ENCODE measurements at regions not wholly inside any gene's neighbourhood (a gene's known extent, or its start where the extent isn't known, plus 50 kb on each side); places are given as distances from the start of the nearest gene placed in this dataset.

DNA sequence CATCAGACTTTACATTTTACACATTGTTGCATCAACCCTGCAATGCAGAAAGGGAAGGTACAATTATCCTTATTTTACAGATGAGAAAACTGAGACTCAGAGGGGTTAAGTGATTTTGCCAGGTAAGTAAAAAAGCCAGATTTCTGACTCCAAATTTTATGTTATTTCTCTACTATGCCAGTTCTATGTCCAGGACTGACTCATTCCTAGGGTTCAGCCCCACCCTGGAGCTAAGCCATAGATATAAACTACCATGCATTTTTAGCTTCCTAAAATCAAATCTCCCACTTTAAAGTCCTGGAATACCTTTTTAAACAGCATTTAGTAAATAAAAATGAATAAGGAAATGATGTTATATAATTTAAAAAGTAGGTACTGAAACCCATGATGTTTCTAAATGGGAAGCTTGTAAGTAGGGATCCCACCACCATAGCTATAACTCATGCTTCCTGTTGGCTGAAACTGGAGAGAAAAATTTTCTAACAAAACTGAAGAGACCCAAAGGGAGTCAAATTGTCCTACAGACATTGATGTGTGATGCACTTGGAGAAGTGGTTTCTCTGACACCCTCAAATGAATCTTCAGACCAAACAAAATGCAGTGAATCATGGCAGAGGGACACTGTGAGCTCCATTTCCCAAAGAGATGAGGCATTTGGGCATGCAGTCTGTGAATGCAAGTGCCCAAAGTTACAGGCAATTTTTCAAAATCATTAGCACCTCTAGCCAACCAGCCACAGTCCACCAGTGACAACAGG is 301.7 kb upstream of the UMPS start:
- Histone ChIP-seq H3K4me1 (ENCODE audit: control insufficient read depth in 1 of 2, insufficient read depth in 2 of 2, low read length in 2 of 2) (no peaks in the 10 kb centered on the region), H3K27ac (ENCODE audit: low read depth in 1 of 2, low read length in 2 of 2) (no peak overlapping the region), H3K9ac (ENCODE audit: insufficient read depth, low read length, poor library complexity, severe bottlenecking) (no peak overlapping the region), H3K4me3 (replicated peaks in 1 of 3; ENCODE audit: low read depth in 2 of 3, low read length in 3 of 3) (no peak overlapping the region), H4K20me1 (ENCODE audit: insufficient read depth, low read length) (no peaks in the 10 kb centered on the region), H3K27me3 (ENCODE audit: control insufficient read depth in 2 of 2, insufficient read depth in 2 of 2, low read length in 2 of 2) (no peaks in the 10 kb centered on the region), H3K79me2 (ENCODE audit: insufficient read depth, low read length) (no peaks in the 10 kb centered on the region), H2AFZ (ENCODE audit: insufficient read depth, low read depth, low read length, poor library complexity, severe bottlenecking) (peak overlapping the region; percentile 15), H3K9me3 (replicated peaks in 1 of 2; ENCODE audit: control insufficient read depth in 1 of 2, insufficient read depth in 1 of 2, low read length in 2 of 2) (no peaks in the 10 kb centered on the region), H3K36me3 (replicated peaks in 1 of 2; ENCODE audit: control insufficient read depth in 1 of 2, insufficient read depth in 2 of 2, low read length in 2 of 2) (no peaks in the 10 kb centered on the region), H3K4me2 (replicated peaks; ENCODE audit: extremely low read depth, low read length, poor library complexity, severe bottlenecking) (no peak overlapping the region)
- Mint-ChIP-seq H3K27ac (no peak overlapping the region), H3K4me3 (no peak overlapping the region), H3K36me3 (no peaks in the 10 kb centered on the region), H3K4me1 (peaks cover 1% of the 10 kb centered on the region), H3K9me3 (no peaks in the 10 kb centered on the region), H3K27me3 (ENCODE audit: low read depth in 3 of 3) (peaks cover 0 to 1% (median 1%) of the 10 kb centered on the region in 3 donors)
- intact Hi-C loops (cut with micrococcal nuclease), result no loop called here
- no peak for DNase-seq
- no peak for TF ChIP-seq CTCF (IDR thresholded peaks at IDR 0.05)

DNA sequence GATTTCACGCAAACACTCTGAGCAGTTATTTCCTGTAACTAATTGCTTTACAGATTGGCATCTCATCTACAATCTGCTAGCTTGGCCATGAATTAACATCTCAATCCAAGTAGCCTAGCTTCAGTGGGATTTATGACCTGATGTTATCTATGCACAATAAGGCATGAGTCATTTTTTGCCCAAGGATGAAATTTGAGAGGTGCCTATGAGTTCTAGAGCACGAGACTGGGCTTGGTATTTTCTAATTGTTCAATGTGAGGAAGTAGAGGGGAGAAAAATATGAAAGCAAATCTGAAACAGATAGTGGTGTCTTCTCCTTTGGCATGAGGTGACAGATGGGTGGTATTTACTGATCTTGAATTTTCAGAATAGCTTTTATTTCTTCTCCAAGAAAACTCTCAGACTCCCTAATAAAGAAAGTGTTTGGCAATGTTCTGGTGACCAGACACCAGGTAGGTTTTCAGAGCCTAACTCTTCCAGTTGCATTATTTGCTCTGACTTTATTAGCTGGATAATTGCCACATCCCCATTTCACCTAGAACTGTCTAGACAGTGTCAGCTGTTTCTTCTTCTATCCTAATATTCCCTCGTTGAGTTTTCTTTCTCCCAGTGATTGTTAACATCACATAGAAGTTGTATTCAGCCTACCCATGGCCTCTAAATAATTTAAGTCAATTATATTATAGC is 301.0 kb upstream of the UMPS start:
- DNase-seq, result no peak
- Histone ChIP-seq H3K4me1 (ENCODE audit: control insufficient read depth in 1 of 2, insufficient read depth in 2 of 2, low read length in 2 of 2) (no peaks in the 10 kb centered on the region), H3K9me3 (replicated peaks in 1 of 2; ENCODE audit: control insufficient read depth in 1 of 2, insufficient read depth in 1 of 2, low read length in 2 of 2) (no peaks in the 10 kb centered on the region), H3K9ac (ENCODE audit: insufficient read depth, low read length, poor library complexity, severe bottlenecking) (no peak overlapping the region), H3K36me3 (replicated peaks in 1 of 2; ENCODE audit: control insufficient read depth in 1 of 2, insufficient read depth in 2 of 2, low read length in 2 of 2) (no peaks in the 10 kb centered on the region), H2AFZ (ENCODE audit: insufficient read depth, low read depth, low read length, poor library complexity, severe bottlenecking) (peak overlapping the region; percentile 15), H3K4me2 (replicated peaks; ENCODE audit: extremely low read depth, low read length, poor library complexity, severe bottlenecking) (no peak overlapping the region), H3K27ac (ENCODE audit: low read depth in 1 of 2, low read length in 2 of 2) (no peak overlapping the region), H4K20me1 (ENCODE audit: insufficient read depth, low read length) (no peaks in the 10 kb centered on the region), H3K27me3 (ENCODE audit: control insufficient read depth in 2 of 2, insufficient read depth in 2 of 2, low read length in 2 of 2) (no peaks in the 10 kb centered on the region), H3K79me2 (ENCODE audit: insufficient read depth, low read length) (no peaks in the 10 kb centered on the region), H3K4me3 (replicated peaks in 1 of 3; ENCODE audit: low read depth in 2 of 3, low read length in 3 of 3) (no peak overlapping the region)
- Mint-ChIP-seq H3K4me3 (no peak overlapping the region), H3K36me3 (no peaks in the 10 kb centered on the region), H3K9me3 (peaks cover 0 to 2% (median 0%) of the 10 kb centered on the region in 7 donors), H3K27ac (no peak overlapping the region), H3K27me3 (ENCODE audit: low read depth in 3 of 3) (peaks cover 0 to 1% (median 0%) of the 10 kb centered on the region in 3 donors), H3K4me1 (peaks cover 1% of the 10 kb centered on the region)
- no peak for TF ChIP-seq CTCF (IDR thresholded peaks at IDR 0.05)
- no CpG with 5 or more reads among the region's 3 CpGs for WGBS (ENCODE audit: insufficient coverage)
- intact Hi-C loops (cut with micrococcal nuclease), result no loop called here

All from CD14-positive monocyte (primary cell).